HG02981 (cell line): ENCODE measurements at regions not wholly inside any gene's neighbourhood (a gene's known extent, or its start where the extent isn't known, plus 50 kb on each side); places are given as distances from the start of the nearest gene placed in this dataset.

Experiments
- ATAC-seq: cut with Tn5 transposase; IDR thresholded peaks from one replicate; pipeline ENCODE4 v1.9.1; 2021; ENCODE audit warnings: mild to moderate bottlenecking, moderate library complexity; ENCODE audit not compliant: unreplicated experiment

DNA sequence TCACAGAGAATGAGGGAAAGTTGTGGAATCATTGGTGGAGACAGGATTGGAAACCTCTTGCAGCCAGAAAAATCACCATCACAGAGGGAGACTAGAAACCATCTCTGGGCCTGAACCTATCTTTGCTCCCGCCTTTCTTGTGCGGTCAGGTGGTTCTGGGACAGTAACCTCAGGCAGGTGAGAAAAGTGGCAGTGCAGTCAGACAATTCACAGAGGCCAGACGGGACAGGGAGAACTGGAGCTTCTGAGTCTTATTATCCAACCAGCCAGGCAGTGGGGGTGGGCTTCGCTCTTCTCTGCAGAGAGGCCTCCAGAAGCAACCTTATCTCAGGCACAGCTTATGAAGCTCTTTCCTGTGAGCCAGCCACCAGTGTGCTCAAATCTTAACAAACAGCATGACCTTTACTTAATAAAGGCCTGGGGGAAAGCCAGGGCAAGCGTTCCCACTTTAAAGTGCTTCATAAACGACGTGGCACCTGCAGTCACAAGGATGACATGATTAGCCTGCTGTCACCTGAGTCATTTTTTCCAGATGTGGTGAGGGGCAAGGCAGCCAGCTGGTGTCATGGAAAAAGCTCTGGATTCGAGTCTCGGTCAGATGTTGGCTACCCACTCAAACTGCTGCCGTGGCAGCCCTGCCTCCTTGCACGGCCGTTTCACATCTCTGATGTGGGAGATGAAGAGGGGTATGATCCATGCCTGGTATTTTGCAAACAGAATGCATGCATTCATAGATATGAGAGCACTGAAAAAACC lies 109.7 kb downstream of the B3GNT2 start:
- no peak for ATAC-seq

DNA sequence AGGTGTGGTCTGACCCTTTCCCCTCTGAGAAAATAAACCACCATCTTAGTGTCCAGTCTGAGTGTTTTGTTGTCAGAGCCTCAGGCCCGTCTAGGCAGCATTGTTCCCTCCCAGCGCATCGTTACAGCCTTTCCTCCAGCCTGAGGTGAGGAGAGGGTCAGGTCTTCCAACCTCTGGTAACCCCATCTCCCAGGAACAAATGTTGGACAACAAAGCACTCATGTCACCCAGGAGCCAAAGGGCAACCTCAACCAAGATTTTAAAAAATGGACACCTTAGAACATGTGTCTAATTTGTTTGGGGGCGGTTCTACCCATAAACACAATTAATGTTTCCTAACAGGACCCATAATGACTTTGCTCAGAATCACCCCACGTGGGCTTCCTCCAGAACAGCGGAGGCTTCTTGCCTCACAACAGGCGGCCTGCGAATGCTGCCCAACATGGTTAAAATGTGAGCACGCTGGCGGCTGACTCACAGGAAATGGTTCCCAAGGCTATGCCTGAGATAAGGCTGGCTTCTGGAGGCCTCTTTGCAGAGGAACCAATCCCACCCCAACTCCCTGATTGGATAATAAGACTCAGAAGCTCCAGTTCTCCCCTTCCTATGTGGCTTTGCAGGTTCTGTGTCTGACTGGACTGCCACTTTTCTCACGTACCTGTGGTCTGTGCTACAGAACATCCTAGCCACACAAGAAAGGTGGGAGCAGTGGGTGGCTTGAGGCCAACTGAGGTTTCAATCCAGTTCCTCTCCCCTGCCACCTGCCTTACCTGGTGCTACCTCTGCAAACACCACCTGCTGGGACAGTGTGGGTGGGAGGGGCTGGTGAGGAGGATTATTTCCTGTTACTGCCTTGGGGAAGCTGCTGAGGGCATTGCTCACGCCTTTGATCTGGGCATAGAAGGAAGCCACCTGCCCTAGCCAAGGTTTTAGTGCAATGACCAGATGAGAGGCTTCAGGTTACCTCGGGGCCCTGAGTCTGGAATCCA lies 108.8 kb downstream of the B3GNT2 start:
- no peak for ATAC-seq

DNA sequence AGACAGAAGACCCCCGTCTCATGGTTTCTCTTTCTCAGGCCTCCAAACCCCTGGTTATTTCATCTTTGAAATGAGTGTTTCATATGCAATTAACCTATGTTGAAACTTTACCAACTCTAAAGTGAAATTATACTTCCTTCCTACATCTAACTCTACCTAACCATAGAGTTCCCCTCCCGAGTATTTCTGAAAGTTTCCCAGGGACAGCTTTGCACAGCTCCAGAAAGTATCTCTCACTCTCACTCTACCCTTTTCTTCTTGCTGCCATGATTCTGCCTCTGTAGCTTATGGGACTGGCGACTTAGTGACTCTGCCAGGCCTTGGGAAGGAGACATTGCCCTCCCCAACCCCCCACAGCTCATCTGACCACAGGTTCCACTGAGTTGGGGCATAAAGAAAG lies 107.9 kb downstream of the B3GNT2 start:
- ATAC-seq: no peak

DNA sequence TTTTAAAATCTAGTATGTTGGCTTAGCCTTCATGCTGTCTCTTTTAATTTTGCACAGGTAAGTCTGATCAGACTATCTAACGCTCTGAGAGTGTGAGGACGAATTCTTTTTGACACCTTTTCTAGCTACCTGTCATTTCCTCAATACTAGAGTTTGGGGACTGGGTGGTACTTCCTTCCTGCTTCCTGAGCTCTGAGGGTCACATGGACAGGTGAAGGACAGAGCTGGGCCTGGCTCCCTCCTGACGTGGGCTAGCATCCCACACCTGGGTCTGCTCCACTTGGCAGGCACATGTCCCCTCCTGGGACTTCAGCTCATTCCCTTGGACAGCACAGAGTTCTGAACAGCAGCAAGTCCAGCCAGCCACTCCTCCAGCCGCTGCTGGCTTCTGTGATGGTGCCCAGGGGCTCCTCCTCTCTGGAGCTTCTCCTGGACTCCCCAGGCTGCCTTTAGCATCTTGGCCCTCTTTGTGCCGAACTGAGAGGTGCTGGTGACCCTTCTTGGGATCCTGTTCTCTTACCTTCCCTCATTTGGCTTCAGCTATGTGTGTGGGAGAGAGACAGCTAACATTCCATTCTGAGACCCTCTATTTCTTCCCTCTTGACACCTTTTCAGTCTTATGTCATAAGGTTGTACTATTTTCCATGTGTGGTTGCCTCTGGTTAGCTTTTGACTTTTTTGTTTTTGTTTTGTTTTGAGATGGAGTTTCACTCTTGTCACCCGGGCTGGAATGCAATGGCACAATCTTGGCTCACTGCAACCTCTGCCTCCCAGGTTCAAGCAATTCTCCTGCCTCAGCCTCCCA lies 106.9 kb downstream of the B3GNT2 start:
- ATAC-seq: no peak

DNA sequence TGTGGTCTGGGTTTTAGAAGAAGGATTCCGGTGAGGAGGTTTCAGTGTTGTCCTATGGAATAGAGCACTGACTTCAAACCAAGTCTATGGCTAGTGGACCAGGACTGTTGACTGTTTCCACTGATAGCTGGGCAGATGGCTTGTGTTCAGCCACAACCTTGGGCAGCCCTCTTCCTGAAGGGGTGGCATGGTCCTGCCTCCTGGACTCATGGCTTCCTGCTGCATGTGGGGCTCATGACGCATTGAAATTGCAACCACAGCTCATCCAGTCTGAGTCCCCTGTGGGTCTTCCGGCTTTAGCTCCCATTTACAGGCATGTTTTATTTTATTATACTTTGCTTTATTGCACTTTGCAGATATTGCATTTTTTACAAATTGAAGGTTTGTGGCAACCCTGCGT lies 105.0 kb downstream of the B3GNT2 start:
- ATAC-seq: no peak

DNA sequence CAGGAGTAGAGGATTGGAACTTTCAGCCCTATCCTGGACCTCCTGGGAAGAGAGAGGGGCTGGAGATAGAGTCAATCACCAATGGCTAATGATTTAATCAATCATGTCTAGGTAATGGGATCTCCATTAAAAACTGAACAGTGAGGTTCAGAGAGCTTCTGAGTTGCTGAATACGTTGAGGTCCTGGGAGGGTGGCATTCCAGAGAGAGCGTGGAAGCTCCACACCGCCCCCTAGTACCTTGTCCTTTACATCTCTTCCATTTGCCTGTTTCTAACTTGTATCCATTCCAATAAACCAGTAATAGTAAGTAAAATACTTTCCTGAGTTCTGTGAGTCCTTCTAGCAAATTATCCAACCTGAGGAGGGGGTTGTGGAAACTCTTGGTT lies 101.7 kb downstream of the B3GNT2 start:
- ATAC-seq: no peak

DNA sequence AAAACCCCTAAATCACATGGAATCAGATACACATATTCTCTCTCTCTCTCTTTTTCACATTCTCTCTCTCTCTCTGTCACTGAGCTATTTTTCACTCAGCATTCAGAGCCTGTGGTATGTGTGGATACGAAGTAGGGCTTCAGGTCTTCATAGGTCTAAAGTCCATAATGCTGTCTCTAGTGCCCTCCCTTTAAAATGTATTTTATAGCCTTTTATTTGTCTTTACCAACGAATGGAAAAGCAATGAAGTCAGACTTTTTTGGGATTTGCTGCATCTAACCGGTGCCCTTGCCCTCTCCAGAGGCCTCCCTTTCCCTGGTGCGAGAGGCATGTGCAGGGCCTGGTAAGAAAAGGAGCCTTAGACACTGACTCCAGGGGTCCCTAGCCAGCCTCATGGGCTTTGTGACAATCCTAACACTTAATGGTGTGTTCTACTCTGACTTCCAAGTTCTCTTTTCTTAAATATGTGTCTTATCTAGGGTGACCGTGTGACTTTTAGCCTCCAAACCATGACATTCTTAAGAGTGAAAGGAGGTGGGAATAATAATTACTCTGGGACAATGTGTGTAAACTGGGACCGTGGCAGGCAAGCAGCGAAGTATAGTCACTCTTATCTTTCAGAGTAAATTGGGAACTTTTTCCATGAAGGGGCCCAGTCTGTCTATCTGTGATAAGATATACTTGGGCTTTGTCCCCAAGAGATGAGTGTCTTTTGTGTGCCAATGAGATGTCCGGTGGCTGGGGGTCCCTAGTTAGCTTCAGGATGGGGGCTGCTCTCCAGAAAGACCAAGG lies 101.1 kb downstream of the B3GNT2 start:
- ATAC-seq: no peak

DNA sequence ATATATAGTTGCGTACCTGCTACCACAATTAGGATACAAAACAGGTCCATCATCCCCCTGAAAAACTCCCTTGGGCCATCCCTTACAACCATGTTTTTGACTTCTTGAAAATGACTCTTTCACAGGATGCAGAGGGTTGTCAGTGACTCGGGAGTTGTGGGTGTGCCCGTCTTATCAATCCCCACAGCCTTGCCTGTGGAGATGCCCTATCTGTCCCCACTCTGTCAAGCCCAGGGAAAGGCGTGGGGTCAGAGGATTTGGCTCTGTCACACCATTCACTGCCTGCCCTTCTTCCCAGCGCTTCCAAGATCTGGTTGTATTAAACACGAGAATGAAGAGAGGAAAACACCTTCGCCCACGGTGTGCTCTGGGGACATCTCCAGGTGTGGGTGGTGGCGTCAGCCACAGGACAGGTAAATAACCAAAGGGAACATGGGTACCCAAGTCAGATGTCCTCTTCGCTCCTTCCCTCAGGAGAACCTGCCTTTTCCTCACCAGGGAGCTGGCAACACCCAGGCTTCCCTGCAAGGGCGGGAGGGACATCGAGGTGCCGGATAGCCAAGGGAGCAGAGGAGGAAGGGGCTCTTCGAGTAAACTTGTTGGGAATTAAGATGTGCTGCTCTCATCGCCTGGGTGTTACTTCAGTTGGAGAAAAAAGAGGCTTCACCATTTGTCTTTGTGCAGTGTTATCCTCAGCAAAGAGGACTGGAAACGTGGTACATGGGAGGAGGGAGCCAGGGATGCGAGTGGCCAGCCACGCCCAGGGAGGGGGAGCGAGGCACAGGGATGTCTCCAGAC lies 100.3 kb downstream of the B3GNT2 start:
- no peak for ATAC-seq

DNA sequence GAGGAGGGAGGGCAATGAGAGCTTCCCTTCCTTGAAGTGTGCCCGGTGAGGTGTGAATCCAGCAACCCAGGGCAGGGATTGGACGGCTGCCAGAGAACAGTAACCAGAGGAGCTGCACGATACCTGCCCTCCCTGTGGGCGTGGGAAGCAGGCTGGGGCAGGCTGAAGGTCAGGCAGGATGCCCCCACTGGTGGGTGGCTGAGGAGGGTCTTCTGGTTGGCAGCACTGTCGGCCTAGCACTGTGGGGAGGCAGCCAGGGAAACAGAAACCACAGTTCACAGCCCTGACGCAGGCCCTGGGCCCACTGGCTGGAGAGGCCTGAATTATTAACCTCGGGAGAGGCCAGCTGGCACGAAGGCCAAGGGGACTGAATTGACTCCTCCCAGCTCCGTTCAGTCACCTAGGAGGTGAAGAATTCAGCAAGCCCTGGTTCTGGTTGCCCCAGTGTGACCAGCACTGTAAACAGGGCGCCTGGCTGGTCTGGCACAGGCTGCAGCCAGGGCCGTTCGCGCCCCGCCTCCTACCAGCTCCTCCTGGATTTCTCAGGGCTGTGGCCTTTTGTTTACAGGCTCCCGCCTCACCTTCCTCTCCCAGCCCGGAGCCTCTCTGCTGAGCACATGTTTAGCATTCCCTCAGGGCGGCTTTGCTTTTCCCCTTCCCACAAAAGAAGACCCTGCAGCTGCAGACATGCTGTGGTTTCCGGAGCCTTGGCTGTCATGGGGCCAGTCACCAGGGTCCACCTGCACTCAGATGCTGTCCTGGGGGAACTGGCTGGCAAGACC lies 97.8 kb downstream of the B3GNT2 start:
- peak; percentile 81 for ATAC-seq

DNA sequence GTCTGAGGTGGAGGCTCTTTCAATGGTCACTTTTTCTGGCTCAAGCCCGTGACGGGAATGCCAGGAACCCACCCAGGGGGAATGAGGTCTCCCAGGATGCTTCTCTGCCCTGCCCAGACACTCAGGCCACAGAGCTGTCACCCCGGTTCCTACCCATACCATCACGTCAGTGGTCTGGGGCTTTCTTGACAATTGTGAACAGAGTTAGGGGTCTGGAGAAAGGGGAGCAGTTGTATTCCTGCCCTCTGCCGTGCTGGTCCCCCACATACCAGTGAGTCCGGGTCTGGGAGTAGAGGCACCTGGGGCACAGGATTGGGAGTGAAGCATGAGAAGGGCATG lies 97.2 kb downstream of the B3GNT2 start:
- ATAC-seq: no peak

DNA sequence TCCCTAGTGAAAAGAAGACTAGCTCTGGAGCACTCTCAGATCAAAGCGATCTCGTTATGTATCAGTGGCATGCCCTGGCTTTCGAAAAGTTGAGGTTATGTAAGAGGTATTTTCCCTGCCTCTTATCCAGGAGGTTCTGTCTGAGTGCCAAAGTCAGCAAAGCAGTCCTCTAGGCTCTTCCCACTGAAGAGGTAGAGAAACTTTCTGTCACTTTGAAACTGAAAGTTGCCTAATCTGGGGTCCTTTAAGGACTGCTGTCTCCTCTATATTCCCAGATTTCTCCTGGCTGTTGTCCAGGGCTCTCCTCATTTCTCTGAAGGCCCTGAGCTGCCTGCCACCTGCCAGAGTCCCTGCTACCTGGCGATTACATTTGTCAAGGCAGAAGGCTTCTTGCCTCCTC lies 96.3 kb downstream of the B3GNT2 start:
- ATAC-seq: no peak

DNA sequence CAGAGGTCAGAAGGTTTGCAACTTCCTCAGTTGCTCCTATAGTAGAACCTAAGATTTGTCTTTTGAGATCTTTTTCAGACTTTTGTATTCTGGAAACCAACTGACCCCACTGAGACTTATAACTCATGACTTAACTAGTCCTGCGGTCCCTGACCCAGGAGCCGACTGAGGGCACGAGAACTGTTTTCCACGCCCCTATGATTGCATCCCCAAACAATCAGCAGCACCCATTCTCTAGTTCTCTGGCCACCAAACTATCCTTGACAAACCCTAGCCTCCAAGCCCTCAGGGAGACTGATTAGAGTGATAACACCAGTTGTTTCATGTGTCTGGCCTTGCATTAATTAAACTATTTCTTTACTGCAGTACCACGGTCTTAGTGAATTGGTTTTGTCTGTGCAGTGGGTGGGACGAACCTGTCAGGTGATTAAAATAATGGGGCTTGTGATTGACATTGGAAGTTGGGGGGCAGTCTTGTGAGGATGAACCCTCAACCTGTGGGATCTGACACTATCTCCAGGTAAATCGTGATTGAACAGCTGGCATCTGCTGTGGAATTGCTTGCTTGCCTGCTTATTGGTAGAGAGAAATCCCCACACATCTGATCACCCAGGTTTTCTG lies 95.7 kb downstream of the B3GNT2 start:
- no peak for ATAC-seq

DNA sequence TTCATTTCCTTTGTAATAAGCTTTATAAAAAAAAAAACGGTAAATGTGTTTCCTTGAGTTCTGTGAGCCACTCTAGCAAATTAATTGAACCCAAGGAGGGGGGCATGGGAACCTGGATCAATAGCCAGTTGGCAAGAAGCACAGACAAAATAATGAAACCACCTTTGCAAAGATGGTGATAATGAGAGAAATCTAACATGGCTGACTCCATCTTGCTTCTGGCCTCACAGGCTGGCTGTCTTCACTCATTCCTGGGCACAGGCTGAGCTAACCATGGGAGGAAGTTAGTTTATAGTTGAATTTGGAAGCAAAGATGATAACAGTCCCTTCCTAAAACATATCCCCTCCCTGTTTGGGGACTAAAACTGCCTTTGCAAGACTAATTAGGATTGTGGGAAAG lies 95.1 kb downstream of the B3GNT2 start:
- no peak for ATAC-seq

DNA sequence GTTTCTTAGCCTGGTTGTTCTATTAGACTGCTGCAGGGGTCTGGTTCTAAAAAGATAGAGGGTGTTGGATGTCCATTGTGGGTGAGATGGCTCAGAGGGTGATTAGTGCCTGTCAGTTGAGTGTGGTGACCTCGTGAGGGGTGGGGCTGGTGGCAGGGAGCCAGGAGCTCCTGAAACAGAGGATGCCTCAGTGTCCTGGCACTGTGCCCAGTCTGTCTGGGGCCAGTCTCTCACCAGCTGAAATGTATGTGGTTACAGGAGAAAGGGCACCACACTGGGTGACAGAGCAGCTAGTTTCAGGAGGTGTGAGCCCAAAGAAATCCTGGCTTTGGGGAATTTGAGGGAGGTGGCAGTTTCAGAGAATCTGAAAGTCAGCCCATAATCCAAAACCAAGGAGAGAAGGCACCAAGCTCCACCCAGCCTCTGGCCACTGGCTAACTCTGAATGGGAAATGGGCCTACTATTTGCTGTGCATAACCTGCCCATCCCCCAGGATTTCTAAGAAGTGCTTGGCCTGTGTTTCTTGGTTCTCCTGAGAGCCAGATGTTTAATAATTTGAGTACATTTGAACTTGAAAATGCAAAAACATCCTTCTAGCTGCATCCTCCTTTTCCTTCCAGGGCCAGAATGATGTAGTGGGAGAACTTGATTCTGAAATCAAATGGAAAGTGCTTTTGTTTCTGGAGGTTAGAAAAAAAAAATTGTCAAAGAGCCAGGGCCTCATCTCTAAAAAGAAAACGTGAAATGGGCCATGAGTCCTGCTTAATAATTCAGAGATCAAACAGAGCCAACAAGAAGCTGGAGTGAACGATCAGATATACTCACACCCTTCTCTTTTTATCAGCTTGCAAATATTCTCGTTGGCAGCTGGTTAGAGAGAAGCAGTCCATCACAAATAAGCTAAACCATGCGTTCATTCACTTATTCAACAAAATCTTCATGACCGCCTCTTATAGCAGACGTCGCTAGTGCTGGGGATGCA lies 92.3 kb downstream of the B3GNT2 start:
- ATAC-seq: peak; percentile 66

DNA sequence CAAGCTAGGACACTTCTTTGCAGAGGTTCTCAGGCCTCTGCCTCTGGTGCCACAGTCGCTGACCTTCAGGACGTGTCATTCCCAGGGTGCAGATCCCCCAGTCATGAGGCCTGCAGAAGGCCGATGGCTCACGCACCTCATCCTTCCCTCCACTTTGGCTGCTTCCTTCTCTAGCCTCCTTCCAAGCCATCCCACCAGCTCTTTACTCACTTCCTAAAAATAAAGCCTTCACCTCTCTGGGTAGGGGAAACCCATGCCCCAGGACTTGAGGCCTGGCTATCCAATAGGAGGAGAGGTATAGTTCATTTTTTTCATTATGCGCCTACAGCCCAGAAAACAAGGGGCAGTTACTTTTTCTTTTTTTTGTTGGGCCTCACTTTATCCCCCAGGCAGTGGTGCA lies 91.4 kb downstream of the B3GNT2 start:
- ATAC-seq: no peak

DNA sequence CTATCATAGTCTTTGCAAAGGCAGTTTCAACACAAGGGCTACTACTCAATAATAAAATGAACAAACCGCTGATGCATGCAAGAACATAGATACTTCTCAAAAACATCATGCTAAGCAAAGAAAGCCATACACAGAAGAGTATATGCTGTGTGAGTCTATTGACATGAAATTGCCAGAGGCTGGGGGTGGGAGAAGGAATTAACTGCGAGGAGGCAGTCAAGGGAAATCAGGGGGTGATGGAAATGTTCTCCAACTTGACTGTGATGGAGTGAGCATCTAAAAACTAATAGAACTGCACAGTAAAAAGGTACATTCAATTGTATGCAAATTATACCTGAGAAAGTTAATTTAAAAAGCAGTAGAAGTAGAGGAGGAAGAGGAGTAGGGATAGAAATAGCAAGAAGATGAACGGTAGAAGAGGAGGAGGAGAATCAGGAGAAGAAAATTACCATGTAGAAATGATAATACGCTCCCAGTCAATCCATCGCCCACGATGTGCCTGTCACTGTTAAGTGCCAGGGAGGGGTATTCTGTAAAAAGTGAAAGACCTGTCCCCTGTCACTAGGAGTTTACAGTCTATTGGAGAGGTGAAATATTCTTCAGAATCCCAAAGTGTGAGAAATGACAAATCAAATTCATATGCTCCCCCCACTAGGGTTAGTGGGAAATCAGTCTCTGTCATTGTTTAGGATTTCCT lies 90.3 kb downstream of the B3GNT2 start:
- ATAC-seq: no peak

DNA sequence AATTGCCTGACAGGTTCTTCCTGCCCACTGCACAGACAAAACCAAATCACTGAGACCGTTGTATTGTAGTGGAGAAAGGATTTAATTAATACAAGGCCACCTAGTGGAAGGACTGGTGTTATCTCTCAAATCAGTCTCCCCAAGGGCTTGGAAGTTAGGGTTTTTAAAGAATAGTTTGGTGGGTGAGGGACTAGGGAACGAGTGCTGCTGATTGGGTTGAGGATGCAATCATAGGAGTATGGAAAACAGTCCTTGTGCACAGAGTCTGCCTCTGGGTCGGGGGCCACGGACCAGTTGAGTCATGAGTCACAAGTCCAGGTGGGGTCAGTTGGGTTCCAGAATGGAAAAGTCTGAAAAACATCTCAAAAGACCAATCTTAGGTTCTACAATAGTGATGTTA lies 89.1 kb downstream of the B3GNT2 start:
- no peak for ATAC-seq
